ENCODE measurements at regions not wholly inside any gene's neighbourhood (a gene's known extent, or its start where the extent isn't known, plus 50 kb on each side); places are given as distances from the start of the nearest gene placed in this dataset.

DNA sequence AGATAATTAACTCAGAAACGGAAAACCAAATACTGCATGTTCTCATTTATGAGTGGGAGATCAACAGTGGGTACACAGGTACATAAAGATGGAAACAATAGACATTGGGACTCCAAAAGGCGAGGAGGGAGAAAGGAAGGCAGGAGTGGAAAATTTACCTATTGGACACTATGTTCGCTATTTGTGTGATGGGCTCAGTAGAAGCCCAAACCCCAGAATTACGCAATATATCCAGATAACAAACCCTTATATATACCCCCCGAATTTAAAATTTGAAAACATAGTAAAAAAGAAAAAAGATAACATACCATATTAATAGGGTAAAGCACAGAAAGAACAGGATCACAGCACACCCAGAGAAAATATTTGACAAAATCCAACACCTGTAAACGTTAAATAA, 1351.7 kb upstream of the FAM98A start:
- POLR2A ChIA-PET = no interaction called here
- H3K9me3 ChIP-seq (ENCODE audit: control insufficient read depth, insufficient read depth, low read depth, low read length) = no peaks in the 10 kb centered on the region
- no peak overlapping the region for H3K4me3 ChIP-seq (ENCODE audit: low read depth, low read length)
- no peak overlapping the region for H3K27ac ChIP-seq (ENCODE audit: extremely low read depth, low read depth, low read length)
- H3K36me3 ChIP-seq (ENCODE audit: control insufficient read depth in 2 of 2, insufficient read depth in 1 of 2, low read length in 2 of 2) = no peaks in the 10 kb centered on the region
- H3K4me1 ChIP-seq (ENCODE audit: control insufficient read depth, insufficient read depth, low read length) = no peaks in the 10 kb centered on the region
- no peak for TF ChIP-seq GFI1B (tag by site-specific recombination; IDR thresholded peaks at IDR 0.05)
- TF ChIP-seq ZNF624 (tag by site-specific recombination; IDR thresholded peaks at IDR 0.05) = no peak
- CTCF ChIA-PET = no interaction called here

GRCh38 chr2:34949316-34949715, 1350.2 kb upstream of the FAM98A start:
- H3K36me3 ChIP-seq (ENCODE audit: control insufficient read depth in 2 of 2, insufficient read depth in 1 of 2, low read length in 2 of 2) = no peaks in the 10 kb centered on the region
- TF ChIP-seq TSHZ1 (tag by site-specific recombination; IDR thresholded peaks at IDR 0.05; ENCODE audit: borderline replicate concordance) = no peak
- ChIA-PET CTCF (no interaction called here), POLR2A (no interaction called here)
- no peak overlapping the region for H3K27ac ChIP-seq (ENCODE audit: extremely low read depth, low read depth, low read length)
- H3K9me3 ChIP-seq (ENCODE audit: control insufficient read depth, insufficient read depth, low read depth, low read length) = no peaks in the 10 kb centered on the region
- no peak overlapping the region for H3K4me3 ChIP-seq (ENCODE audit: low read depth, low read length)
- no peaks in the 10 kb centered on the region for H3K4me1 ChIP-seq (ENCODE audit: control insufficient read depth, insufficient read depth, low read length)

- CTCF ChIA-PET = no interaction called here
- H3K4me3 ChIP-seq (ENCODE audit: low read depth, low read length) = no peak overlapping the region
- TF ChIP-seq FEZF1 (tag by site-specific recombination; IDR thresholded peaks at IDR 0.05) (no peak), ZNF792 (tag by site-specific recombination; IDR thresholded peaks at IDR 0.05) (no peak), ZNF555 (tag by site-specific recombination; conservative IDR thresholded peaks at IDR 0.05) (no peak)
- H3K9me3 ChIP-seq (ENCODE audit: control insufficient read depth, insufficient read depth, low read depth, low read length) = no peaks in the 10 kb centered on the region
- H3K4me1 ChIP-seq (ENCODE audit: control insufficient read depth, insufficient read depth, low read length) = no peaks in the 10 kb centered on the region
- H3K36me3 ChIP-seq (ENCODE audit: control insufficient read depth in 2 of 2, insufficient read depth in 1 of 2, low read length in 2 of 2) = no peaks in the 10 kb centered on the region
- POLR2A ChIA-PET = no interaction called here
- H3K27ac ChIP-seq (ENCODE audit: extremely low read depth, low read depth, low read length) = no peak overlapping the region
These were observed 1337.0 kb upstream of the FAM98A start for GRCh38 chr2:34936089-34936488.

DNA sequence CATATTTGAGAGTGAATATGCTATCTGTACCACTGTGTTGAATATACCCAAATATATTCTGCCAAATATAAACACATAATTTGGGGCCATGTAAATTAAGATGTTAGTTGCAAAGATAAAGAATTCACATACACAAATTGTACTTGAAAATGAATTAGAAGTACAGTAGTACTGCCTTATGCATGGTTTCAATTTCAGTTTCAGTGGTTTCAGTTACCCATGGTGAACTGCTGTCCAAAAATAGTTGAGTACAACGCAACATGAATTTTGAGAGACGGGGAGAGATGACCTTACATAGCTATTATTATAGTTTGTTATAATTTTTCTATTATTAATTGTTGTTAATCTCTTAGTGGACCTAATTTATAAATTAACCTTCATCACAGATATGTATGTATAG, 1313.0 kb upstream of the FAM98A start:
- Histone ChIP-seq H3K4me1 (ENCODE audit: control insufficient read depth, insufficient read depth, low read length) (no peaks in the 10 kb centered on the region), H3K9me3 (ENCODE audit: control insufficient read depth, insufficient read depth, low read depth, low read length) (no peaks in the 10 kb centered on the region), H3K27ac (ENCODE audit: extremely low read depth, low read depth, low read length) (no peak overlapping the region), H3K4me3 (ENCODE audit: low read depth, low read length) (no peak overlapping the region), H3K36me3 (ENCODE audit: control insufficient read depth in 2 of 2, insufficient read depth in 1 of 2, low read length in 2 of 2) (no peaks in the 10 kb centered on the region)
- CTCF ChIA-PET = interaction anchor here (0.6 kb wide), 1 partner anchor 90 kb away, joined by 3 read pairs; no protein-coding TSS in a partner anchor
- POLR2A ChIA-PET = no interaction called here
- no peak for TF ChIP-seq AEBP2 (tag by site-specific recombination; IDR thresholded peaks at IDR 0.05; ENCODE audit: borderline replicate concordance)
- TF ChIP-seq ZFP41 (tag by site-specific recombination; IDR thresholded peaks at IDR 0.05; ENCODE audit: borderline replicate concordance) = no peak
- TF ChIP-seq GLIS1 (tag by site-specific recombination; IDR thresholded peaks at IDR 0.05) = no peak
- TF ChIP-seq, protein P1, sequence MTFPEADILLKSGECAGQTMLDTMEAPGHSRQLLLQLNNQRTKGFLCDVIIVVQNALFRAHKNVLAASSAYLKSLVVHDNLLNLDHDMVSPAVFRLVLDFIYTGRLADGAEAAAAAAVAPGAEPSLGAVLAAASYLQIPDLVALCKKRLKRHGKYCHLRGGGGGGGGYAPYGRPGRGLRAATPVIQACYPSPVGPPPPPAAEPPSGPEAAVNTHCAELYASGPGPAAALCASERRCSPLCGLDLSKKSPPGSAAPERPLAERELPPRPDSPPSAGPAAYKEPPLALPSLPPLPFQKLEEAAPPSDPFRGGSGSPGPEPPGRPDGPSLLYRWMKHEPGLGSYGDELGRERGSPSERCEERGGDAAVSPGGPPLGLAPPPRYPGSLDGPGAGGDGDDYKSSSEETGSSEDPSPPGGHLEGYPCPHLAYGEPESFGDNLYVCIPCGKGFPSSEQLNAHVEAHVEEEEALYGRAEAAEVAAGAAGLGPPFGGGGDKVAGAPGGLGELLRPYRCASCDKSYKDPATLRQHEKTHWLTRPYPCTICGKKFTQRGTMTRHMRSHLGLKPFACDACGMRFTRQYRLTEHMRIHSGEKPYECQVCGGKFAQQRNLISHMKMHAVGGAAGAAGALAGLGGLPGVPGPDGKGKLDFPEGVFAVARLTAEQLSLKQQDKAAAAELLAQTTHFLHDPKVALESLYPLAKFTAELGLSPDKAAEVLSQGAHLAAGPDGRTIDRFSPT (tag by site-specific recombination; IDR thresholded peaks at IDR 0.05) = no peak
- TF ChIP-seq ZNF76 (tag by site-specific recombination; IDR thresholded peaks at IDR 0.05; ENCODE audit: borderline replicate concordance, low read depth) = no peak
- TF ChIP-seq ZNF501 (tag by site-specific recombination; IDR thresholded peaks at IDR 0.05) = no peak
- no peak for TF ChIP-seq EGR2 (tag by site-specific recombination; IDR thresholded peaks at IDR 0.05; ENCODE audit: low read depth)
- no peak for TF ChIP-seq ZNF324 (tag by site-specific recombination; IDR thresholded peaks at IDR 0.05)
- no peak for TF ChIP-seq ZBTB8A (tag by site-specific recombination; IDR thresholded peaks at IDR 0.05)
- TF ChIP-seq, protein P2, sequence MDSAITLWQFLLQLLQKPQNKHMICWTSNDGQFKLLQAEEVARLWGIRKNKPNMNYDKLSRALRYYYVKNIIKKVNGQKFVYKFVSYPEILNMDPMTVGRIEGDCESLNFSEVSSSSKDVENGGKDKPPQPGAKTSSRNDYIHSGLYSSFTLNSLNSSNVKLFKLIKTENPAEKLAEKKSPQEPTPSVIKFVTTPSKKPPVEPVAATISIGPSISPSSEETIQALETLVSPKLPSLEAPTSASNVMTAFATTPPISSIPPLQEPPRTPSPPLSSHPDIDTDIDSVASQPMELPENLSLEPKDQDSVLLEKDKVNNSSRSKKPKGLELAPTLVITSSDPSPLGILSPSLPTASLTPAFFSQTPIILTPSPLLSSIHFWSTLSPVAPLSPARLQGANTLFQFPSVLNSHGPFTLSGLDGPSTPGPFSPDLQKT (IDR thresholded peaks at IDR 0.05; ENCODE audit: borderline replicate concordance, low read depth, low read length) = no peak
- TF ChIP-seq REST (tag by site-specific recombination; IDR thresholded peaks at IDR 0.05) = no peak

Data from HEK293 (cell line).